ENCODE measurements at regions not wholly inside any gene's neighbourhood (a gene's known extent, or its start where the extent isn't known, plus 50 kb on each side); places are given as distances from the start of the nearest gene placed in this dataset.

- Histone ChIP-seq H3K4me3 (no peak overlapping the region), H3K4me1 (no peaks in the 10 kb centered on the region), H3K9me3 (no peaks in the 10 kb centered on the region), H3K36me3 (no peaks in the 10 kb centered on the region), H3K27me3 (no peaks in the 10 kb centered on the region), H3K27ac (no peak overlapping the region)
- no peak for DNase-seq (ENCODE audit: extremely low spot score in 2 of 2)
- no peak for TF ChIP-seq CTCF (IDR thresholded peaks at IDR 0.05)
- intact Hi-C loops (cut with DNase I), result no loop called here
Measured at GRCh38 chr3:68290333-68290732, 635.9 kb upstream of the SUCLG2 start.

- DNase-seq (ENCODE audit: extremely low spot score in 2 of 2), result no peak
Measured at GRCh38 chr3:68288085-68288484, 633.7 kb upstream of the SUCLG2 start.

GRCh38 chr3:68287101-68287500 lies 632.7 kb upstream of the SUCLG2 start:
- no peak for DNase-seq (ENCODE audit: extremely low spot score in 2 of 2)
- Histone ChIP-seq H3K27ac (no peak overlapping the region), H3K27me3 (no peaks in the 10 kb centered on the region), H3K4me1 (no peaks in the 10 kb centered on the region), H3K36me3 (no peaks in the 10 kb centered on the region), H3K9me3 (no peaks in the 10 kb centered on the region), H3K4me3 (no peak overlapping the region)
- intact Hi-C loops (cut with DNase I), result no loop called here
- TF ChIP-seq POLR2A (IDR thresholded peaks at IDR 0.05) (no peak), POLR2AphosphoS5 (IDR thresholded peaks at IDR 0.05; ENCODE audit: insufficient read depth in 1 of 2, low read depth in 1 of 2) (no peak), CTCF (IDR thresholded peaks at IDR 0.05) (no peak)

More at GRCh38 chr3:68288085-68288484, 633.7 kb upstream of the SUCLG2 start:
- H3K27me3 ChIP-seq, result no peaks in the 10 kb centered on the region
- TF ChIP-seq POLR2AphosphoS5 (IDR thresholded peaks at IDR 0.05; ENCODE audit: insufficient read depth in 1 of 2, low read depth in 1 of 2) (no peak), CTCF (IDR thresholded peaks at IDR 0.05) (no peak), POLR2A (IDR thresholded peaks at IDR 0.05) (no peak)
- no peak overlapping the region for H3K4me3 ChIP-seq
- intact Hi-C loops (cut with DNase I), result no loop called here
- H3K9me3 ChIP-seq, result no peaks in the 10 kb centered on the region
- H3K27ac ChIP-seq, result no peak overlapping the region
- no peaks in the 10 kb centered on the region for H3K36me3 ChIP-seq
- H3K4me1 ChIP-seq, result no peaks in the 10 kb centered on the region

- Histone ChIP-seq H3K4me3 (no peak overlapping the region), H3K27ac (no peak overlapping the region), H3K4me1 (no peaks in the 10 kb centered on the region), H3K9me3 (no peaks in the 10 kb centered on the region), H3K27me3 (no peaks in the 10 kb centered on the region), H3K36me3 (no peaks in the 10 kb centered on the region)
- intact Hi-C loops (cut with DNase I), result no loop called here
- DNase-seq (ENCODE audit: extremely low spot score in 2 of 2), result no peak
- no peak for TF ChIP-seq CTCF (IDR thresholded peaks at IDR 0.05)
- TF ChIP-seq POLR2A (IDR thresholded peaks at IDR 0.05), result no peak
- TF ChIP-seq POLR2AphosphoS5 (IDR thresholded peaks at IDR 0.05; ENCODE audit: insufficient read depth in 1 of 2, low read depth in 1 of 2), result no peak
Measured at GRCh38 chr3:68274286-68274685, 619.9 kb upstream of the SUCLG2 start.

GRCh38 chr3:68271145-68271544 lies 616.7 kb upstream of the SUCLG2 start:
- intact Hi-C loops (cut with DNase I), result no loop called here
- no peak overlapping the region for H3K4me3 ChIP-seq
- DNase-seq (ENCODE audit: extremely low spot score in 2 of 2), result no peak
- no peaks in the 10 kb centered on the region for H3K36me3 ChIP-seq
- H3K4me1 ChIP-seq, result no peaks in the 10 kb centered on the region
- no peak for TF ChIP-seq CTCF (IDR thresholded peaks at IDR 0.05)
- no peak for TF ChIP-seq POLR2AphosphoS5 (IDR thresholded peaks at IDR 0.05; ENCODE audit: insufficient read depth in 1 of 2, low read depth in 1 of 2)
- no peak for TF ChIP-seq POLR2A (IDR thresholded peaks at IDR 0.05)
- no peak overlapping the region for H3K27ac ChIP-seq
- H3K27me3 ChIP-seq, result no peaks in the 10 kb centered on the region
- H3K9me3 ChIP-seq, result no peaks in the 10 kb centered on the region

Measured in vagina (tissue), 2 donors.